GM12873 (cell line): ENCODE measurements at regions not wholly inside any gene's neighbourhood (a gene's known extent, or its start where the extent isn't known, plus 50 kb on each side); places are given as distances from the start of the nearest gene placed in this dataset.

Experiments
- TF ChIP-seq, protein P1 (sequence below): IDR thresholded peaks from 2 replicates; pipeline ENCODE4 v1.5.1; 2012; ENCODE audit warnings: low read depth, mild to moderate bottlenecking, moderate library complexity, low read length, control low read depth; ENCODE audit not compliant: insufficient read depth; ENCODE audit errors: missing control alignments

DNA sequence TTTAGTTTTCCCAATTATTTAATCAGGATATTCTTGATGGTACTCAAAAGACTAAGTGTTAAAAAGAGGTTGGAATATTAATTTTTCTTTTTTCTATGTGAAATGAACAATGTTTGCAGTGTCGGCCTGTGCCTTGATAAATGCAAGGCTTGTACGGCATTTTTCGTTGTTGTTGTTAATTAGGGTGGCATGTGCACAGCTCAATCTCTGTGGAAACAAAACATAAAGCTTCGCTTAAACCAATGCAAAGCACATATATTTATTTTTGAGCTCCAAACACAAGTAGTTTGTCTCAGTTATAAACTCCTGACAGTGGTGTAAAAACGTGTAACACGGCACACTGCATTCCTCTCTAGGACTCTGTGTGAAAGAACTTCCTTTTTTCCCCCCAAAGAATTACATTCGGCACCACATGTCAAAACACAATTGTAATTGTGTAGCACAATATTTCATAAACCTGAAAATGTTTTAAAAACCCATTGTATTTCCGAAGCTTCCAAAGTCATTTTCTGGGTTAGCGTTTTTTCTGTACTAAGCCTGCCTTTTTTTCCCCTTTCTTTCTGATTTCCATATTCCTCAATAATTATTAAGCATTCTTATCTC lies 498.0 kb downstream of the VRK1 start:
- TF ChIP-seq, protein P1, sequence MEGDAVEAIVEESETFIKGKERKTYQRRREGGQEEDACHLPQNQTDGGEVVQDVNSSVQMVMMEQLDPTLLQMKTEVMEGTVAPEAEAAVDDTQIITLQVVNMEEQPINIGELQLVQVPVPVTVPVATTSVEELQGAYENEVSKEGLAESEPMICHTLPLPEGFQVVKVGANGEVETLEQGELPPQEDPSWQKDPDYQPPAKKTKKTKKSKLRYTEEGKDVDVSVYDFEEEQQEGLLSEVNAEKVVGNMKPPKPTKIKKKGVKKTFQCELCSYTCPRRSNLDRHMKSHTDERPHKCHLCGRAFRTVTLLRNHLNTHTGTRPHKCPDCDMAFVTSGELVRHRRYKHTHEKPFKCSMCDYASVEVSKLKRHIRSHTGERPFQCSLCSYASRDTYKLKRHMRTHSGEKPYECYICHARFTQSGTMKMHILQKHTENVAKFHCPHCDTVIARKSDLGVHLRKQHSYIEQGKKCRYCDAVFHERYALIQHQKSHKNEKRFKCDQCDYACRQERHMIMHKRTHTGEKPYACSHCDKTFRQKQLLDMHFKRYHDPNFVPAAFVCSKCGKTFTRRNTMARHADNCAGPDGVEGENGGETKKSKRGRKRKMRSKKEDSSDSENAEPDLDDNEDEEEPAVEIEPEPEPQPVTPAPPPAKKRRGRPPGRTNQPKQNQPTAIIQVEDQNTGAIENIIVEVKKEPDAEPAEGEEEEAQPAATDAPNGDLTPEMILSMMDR = no peak

DNA sequence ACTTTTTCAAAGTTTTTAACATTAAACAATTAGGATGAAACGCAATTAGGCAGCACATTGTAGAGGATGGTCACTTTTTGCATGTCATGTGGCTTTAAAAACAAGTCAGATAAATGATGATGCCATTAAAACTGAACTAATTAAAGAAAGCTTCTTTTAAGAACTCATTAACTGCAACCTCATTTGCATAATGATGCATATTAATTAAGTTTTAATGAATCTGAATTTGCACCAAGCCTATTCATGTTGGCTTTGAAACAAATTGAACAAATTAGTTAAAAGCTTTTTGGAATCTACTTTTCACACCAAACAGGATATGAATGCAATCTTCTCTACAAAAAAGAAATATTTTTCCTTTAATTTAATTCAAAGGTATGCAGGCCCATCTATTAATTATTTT lies 499.0 kb downstream of the VRK1 start:
- TF ChIP-seq, protein P1 = no peak

DNA sequence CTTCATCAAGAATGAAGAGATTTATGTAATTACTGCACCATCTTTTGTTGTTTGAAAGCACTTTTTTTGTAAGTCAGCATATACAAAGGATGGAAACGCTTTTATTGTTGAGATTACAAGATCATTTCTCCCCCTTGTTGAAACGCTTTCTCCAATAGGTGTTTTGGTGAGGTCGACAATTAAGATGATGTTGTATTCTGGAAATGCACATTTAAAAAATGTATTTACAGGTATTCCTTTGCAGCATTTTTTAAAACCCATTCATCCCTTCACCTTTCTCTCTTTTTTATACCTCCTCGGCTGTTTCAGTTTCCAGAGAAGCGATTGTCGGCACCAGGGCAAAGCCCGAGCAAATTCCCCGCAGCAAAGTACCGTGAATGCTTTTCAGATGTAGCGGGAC lies 499.9 kb downstream of the VRK1 start:
- TF ChIP-seq, protein P1 = no peak

DNA sequence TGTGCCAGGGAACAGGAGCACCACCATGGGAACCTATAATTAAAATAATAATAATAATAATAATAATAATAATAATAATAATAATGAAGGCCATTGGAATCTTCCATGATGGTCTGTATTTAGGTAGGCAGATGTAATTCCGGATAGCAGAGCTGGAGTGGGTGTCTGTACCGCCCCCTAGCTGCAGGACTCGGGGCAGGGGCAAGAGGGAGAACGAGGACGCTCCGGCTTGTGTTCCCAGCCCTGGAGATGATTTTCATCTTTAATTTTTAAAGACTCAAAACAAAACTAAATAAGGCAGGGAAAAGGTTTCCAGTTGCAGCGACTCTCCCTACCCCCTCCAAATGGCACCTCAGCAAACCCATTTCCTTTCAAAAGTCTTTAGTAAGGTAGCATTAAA lies 501.1 kb downstream of the VRK1 start:
- TF ChIP-seq, protein P1 = peak; percentile 42

DNA sequence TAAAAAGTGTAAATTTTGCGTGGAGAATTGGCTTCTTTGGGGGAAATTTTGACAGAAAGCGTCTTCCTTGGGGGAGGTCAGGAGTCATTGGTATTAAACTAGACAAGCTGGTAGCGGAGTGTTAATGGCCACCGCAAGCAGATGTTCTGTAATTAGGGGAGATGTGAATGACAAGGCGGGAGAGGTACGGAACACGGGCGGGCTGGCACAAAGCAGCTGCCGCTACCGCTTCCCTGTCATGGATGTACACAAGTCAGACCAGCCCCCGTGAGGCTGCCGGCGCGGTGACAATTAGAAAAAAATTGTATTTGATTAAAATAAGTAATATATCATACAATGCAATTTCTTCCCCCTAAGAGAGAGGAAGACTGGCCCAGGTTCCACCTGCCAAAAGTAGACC lies 501.6 kb downstream of the VRK1 start:
- TF ChIP-seq, protein P1 = no peak

DNA sequence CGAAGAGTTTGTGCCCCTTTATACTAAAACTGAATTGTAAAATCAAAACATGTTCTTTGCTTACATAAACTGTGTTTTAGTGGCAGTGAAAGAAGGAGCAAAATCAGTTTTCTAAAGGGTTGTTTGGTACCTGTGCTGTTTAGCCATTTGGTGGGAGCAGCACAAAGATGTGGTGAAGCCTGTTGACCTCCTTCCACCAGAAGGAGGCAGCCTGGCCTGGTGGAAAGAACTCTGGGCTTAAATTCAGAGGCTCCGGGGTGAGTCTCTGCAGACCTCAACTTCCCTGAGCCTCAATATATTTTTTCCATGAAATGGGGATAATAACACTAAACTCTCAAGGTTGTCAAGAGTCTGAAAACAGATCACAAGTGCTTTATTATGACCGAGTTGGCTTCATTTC lies 502.5 kb downstream of the VRK1 start:
- TF ChIP-seq, protein P1 = peak; percentile 46

DNA sequence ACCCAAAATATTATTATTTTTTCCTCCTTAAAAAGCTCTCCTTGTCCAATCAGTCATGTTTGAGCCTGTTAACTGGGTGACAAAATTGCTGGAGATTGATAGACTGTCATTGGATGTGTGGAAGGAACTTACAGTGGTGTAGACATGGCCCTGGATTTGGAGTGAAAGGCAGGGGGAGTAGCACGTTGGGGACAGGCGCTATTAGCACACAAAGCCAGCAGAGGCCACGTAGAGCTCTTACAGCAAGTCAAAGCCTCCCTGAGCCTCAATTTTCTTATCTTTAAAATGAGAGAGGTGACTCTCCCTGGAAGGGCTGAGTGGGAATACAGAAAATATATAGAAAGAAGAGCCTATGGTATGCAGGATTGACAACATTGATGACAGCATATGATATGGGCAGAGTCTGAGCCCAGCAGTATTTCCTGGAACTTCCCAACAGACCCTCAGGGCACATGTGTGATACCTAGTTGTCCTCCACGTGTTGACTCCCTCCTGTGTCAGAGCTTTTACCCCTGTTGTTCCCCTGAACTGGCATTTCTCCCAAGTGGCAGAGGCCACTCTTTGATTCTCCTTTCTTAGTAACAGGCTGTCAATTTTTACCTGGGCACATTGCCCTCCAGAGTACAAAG lies 504.9 kb downstream of the VRK1 start:
- TF ChIP-seq, protein P1 = no peak
